ENCODE measurements at regions not wholly inside any gene's neighbourhood (a gene's known extent, or its start where the extent isn't known, plus 50 kb on each side); places are given as distances from the start of the nearest gene placed in this dataset.

- no peak for DNase-seq (ENCODE audit: low spot score)
These were observed 400.2 kb upstream of the GRIA3 start for GRCh38 chrX:122783918-122784317.

GRCh38 chrX:122787231-122787630, 396.8 kb upstream of the GRIA3 start:
- no peak for DNase-seq (ENCODE audit: low spot score)

GRCh38 chrX:122788216-122788615, 395.9 kb upstream of the GRIA3 start:
- no peak for DNase-seq (ENCODE audit: low spot score)

- no peak for DNase-seq (ENCODE audit: low spot score)
These were observed 393.5 kb upstream of the GRIA3 start for GRCh38 chrX:122790376-122791095.

GRCh38 chrX:122813876-122814275, 370.2 kb upstream of the GRIA3 start:
- no peak for DNase-seq (ENCODE audit: low spot score)

- no peak for DNase-seq (ENCODE audit: low spot score)
These were observed 367.8 kb upstream of the GRIA3 start for GRCh38 chrX:122816288-122816687.

GRCh38 chrX:122817321-122817955, 366.6 kb upstream of the GRIA3 start:
- no peak for DNase-seq (ENCODE audit: low spot score)

GRCh38 chrX:122818068-122818467, 366.0 kb upstream of the GRIA3 start:
- no peak for DNase-seq (ENCODE audit: low spot score)

- no peak for DNase-seq (ENCODE audit: low spot score)
These were observed 350.8 kb upstream of the GRIA3 start for GRCh38 chrX:122833230-122833629.

GRCh38 chrX:122835886-122836285, 348.2 kb upstream of the GRIA3 start:
- DNase-seq (ENCODE audit: low spot score): no peak

- DNase-seq (ENCODE audit: low spot score): no peak
These were observed 333.8 kb upstream of the GRIA3 start for GRCh38 chrX:122850326-122850725.

- no peak for DNase-seq (ENCODE audit: low spot score)
These were observed 327.9 kb upstream of the GRIA3 start for GRCh38 chrX:122856205-122856604.

- DNase-seq (ENCODE audit: low spot score): no peak
These were observed 326.3 kb upstream of the GRIA3 start for GRCh38 chrX:122857734-122858133.

GRCh38 chrX:122863067-122863466, 321.0 kb upstream of the GRIA3 start:
- DNase-seq (ENCODE audit: low spot score): no peak

GRCh38 chrX:122866532-122866931, 317.5 kb upstream of the GRIA3 start:
- DNase-seq (ENCODE audit: low spot score): no peak

GRCh38 chrX:122868631-122869030, 315.4 kb upstream of the GRIA3 start:
- DNase-seq (ENCODE audit: low spot score): no peak

GRCh38 chrX:122869171-122869570, 314.9 kb upstream of the GRIA3 start:
- no peak for DNase-seq (ENCODE audit: low spot score)

GRCh38 chrX:122878269-122878668, 305.8 kb upstream of the GRIA3 start:
- no peak for DNase-seq (ENCODE audit: low spot score)

GRCh38 chrX:122880952-122881351, 303.1 kb upstream of the GRIA3 start:
- no peak for DNase-seq (ENCODE audit: low spot score)

- no peak for DNase-seq (ENCODE audit: low spot score)
These were observed 293.3 kb upstream of the GRIA3 start for GRCh38 chrX:122890729-122891128.

- DNase-seq (ENCODE audit: low spot score): no peak
These were observed 277.4 kb upstream of the GRIA3 start for GRCh38 chrX:122906726-122907125.

GRCh38 chrX:122907375-122907774, 276.7 kb upstream of the GRIA3 start:
- DNase-seq (ENCODE audit: low spot score): no peak

GRCh38 chrX:122910697-122911096, 273.4 kb upstream of the GRIA3 start:
- DNase-seq (ENCODE audit: low spot score): no peak

GRCh38 chrX:122913134-122913533, 270.9 kb upstream of the GRIA3 start:
- no peak for DNase-seq (ENCODE audit: low spot score)
